Astrocyte (in vitro differentiated cells and primary cell): ENCODE measurements at regions not wholly inside any gene's neighbourhood (a gene's known extent, or its start where the extent isn't known, plus 50 kb on each side); places are given as distances from the start of the nearest gene placed in this dataset.

Experiments
- DNase-seq: peaks from one replicate; pipeline ENCODE4 v3.0.0-alpha.2; 2010; ENCODE audit warnings: low read depth
- FAIRE-seq: peaks from 2 replicates; lab custom pipeline; 2011; peaks lifted over from hg19 to GRCh38; lab: Jason Lieb, UNC
- H2AFZ ChIP-seq: 2 replicates; pipeline ENCODE4 v1.6.0; 2012; ENCODE audit warnings: low read depth, low read length, inconsistent platforms
- H3K27ac ChIP-seq: 2 replicates; pipeline ENCODE4 v1.5.1; 2011; ENCODE audit warnings: low read depth, low read length, inconsistent platforms
- H3K27me3 ChIP-seq: 2 replicates; pipeline ENCODE4 v1.6.0; 2011; ENCODE audit warnings: low read length, inconsistent platforms; ENCODE audit not compliant: insufficient read depth
- H3K36me3 ChIP-seq: 2 replicates; pipeline ENCODE4 v1.5.1; 2011; ENCODE audit warnings: low read length, inconsistent platforms; ENCODE audit not compliant: insufficient read depth
- H3K4me1 ChIP-seq: 2 replicates; pipeline ENCODE4 v1.5.1; 2011; ENCODE audit warnings: low read length, inconsistent platforms; ENCODE audit not compliant: insufficient read depth
- H3K4me2 ChIP-seq: 2 replicates; pipeline ENCODE4 v1.6.0; 2012; ENCODE audit warnings: low read length, inconsistent platforms
- H3K4me3 ChIP-seq: 2 replicates; pipeline ENCODE4 v1.5.1; 2011; ENCODE audit warnings: low read depth, mild to moderate bottlenecking, low read length, inconsistent platforms; ENCODE audit not compliant: insufficient read depth
- H3K79me2 ChIP-seq: 2 replicates; pipeline ENCODE4 v1.6.0; 2012; ENCODE audit warnings: mild to moderate bottlenecking, low read length, inconsistent platforms; ENCODE audit not compliant: insufficient read depth
- H3K9ac ChIP-seq: 2 replicates; pipeline ENCODE4 v1.6.0; 2012; ENCODE audit warnings: mild to moderate bottlenecking, low read length, inconsistent platforms
- H3K9me3 ChIP-seq: 2 replicates; pipeline ENCODE4 v1.5.1; 2012; ENCODE audit warnings: low read depth, mild to moderate bottlenecking, low read length, inconsistent platforms; ENCODE audit not compliant: insufficient read depth
- H4K20me1 ChIP-seq: 2 replicates; pipeline ENCODE4 v1.6.0; 2012; ENCODE audit warnings: low read length, inconsistent platforms; ENCODE audit not compliant: insufficient read depth
- H3K27ac Mint-ChIP-seq: one replicate; pipeline ENCODE4 v1.8.0; 2021; ENCODE audit warnings: mild to moderate bottlenecking, mixed read lengths; ENCODE audit not compliant: unreplicated experiment
- H3K27me3 Mint-ChIP-seq: one replicate; pipeline ENCODE4 v1.8.0; 2021; ENCODE audit warnings: low read depth, mixed read lengths; ENCODE audit not compliant: unreplicated experiment
- H3K36me3 Mint-ChIP-seq: one replicate; pipeline ENCODE4 v1.8.0; 2021; ENCODE audit warnings: low read depth, mixed read lengths; ENCODE audit not compliant: unreplicated experiment
- H3K4me1 Mint-ChIP-seq: one replicate; pipeline ENCODE4 v1.8.0; 2021; ENCODE audit warnings: low read depth, mixed read lengths; ENCODE audit not compliant: unreplicated experiment
- H3K4me3 Mint-ChIP-seq: one replicate; pipeline ENCODE4 v1.8.0; 2021; ENCODE audit warnings: mild to moderate bottlenecking, moderate library complexity, mixed read lengths; ENCODE audit not compliant: unreplicated experiment
- H3K9me3 Mint-ChIP-seq: one replicate; pipeline ENCODE4 v1.8.0; 2021; ENCODE audit warnings: mild to moderate bottlenecking, mixed read lengths; ENCODE audit not compliant: unreplicated experiment
- EZH2 ChIP-seq: IDR thresholded peaks from 2 replicates; pipeline ENCODE4 v1.6.1; 2012; ENCODE audit warnings: mild to moderate bottlenecking, low read length, inconsistent platforms; ENCODE audit not compliant: insufficient read depth
- TF ChIP-seq, protein P1 (sequence below): IDR thresholded peaks from 2 replicates; pipeline ENCODE4 v1.5.1; 2011; ENCODE audit warnings: low read depth, mild to moderate bottlenecking, inconsistent platforms, low read length, moderate library complexity; ENCODE audit not compliant: insufficient read depth

DNA sequence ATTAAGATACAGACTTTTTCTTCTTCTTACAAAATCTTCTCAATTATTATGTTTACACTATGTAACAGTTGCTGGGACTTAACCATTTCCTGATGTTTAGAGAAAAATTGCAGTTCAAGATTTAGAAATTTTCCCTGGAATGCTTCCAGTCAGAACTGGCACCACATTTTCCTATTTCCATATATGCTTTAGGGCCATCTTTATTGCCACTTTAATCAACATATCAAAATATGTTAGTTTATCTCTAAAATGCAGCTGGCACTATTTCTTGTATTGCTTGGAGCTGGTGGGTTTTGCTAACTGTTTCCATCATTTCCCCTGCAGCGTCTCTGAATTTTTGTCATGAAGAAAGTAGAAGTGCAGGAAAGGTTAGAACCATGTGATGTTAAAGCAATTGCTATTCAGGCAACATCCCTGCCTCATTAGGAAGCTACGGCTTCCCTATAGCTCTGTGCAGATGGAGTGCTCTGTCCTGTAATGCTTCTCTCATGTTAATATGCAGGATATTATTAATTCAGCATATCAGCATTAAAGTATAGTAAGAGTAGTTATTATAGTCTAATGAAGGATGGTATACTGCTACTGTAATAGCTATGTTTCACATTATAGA, 269.1 kb downstream of the MTRR start:
- H3K9me3 Mint-ChIP-seq: no peaks in the 10 kb centered on the region
- no peak overlapping the region for H3K27ac Mint-ChIP-seq

DNA sequence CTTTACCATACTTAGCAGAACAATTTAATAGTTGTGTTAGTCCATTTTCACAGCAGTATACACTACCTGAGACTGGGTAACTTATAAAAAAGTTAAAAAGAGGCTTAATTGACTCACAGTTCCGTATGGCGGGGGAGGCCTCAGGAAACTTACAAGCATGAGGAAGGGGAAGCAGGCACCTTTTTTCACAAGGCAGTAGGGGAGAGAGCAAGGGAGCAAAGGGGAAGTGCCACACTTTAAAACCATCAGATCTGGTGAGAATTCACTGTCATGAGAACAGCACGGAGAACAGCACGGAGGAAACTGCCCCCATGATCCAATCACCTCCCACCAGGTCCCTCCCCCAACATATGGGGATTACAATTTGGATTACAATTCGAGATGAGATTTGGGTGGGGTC, 269.9 kb downstream of the MTRR start:
- Mint-ChIP-seq H3K27me3 (peaks cover 2% of the 10 kb centered on the region), H3K4me1 (no peaks in the 10 kb centered on the region), H3K36me3 (no peaks in the 10 kb centered on the region), H3K9me3 (no peaks in the 10 kb centered on the region), H3K27ac (no peak overlapping the region), H3K4me3 (no peak overlapping the region)
- no peak overlapping the region for H2AFZ ChIP-seq
- H3K27me3 ChIP-seq: no peaks in the 10 kb centered on the region
- TF ChIP-seq EZH2: no peak
- TF ChIP-seq, protein P1, sequence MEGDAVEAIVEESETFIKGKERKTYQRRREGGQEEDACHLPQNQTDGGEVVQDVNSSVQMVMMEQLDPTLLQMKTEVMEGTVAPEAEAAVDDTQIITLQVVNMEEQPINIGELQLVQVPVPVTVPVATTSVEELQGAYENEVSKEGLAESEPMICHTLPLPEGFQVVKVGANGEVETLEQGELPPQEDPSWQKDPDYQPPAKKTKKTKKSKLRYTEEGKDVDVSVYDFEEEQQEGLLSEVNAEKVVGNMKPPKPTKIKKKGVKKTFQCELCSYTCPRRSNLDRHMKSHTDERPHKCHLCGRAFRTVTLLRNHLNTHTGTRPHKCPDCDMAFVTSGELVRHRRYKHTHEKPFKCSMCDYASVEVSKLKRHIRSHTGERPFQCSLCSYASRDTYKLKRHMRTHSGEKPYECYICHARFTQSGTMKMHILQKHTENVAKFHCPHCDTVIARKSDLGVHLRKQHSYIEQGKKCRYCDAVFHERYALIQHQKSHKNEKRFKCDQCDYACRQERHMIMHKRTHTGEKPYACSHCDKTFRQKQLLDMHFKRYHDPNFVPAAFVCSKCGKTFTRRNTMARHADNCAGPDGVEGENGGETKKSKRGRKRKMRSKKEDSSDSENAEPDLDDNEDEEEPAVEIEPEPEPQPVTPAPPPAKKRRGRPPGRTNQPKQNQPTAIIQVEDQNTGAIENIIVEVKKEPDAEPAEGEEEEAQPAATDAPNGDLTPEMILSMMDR: no peak
- DNase-seq: no peak
- no peak overlapping the region for H3K27ac ChIP-seq
- no peaks in the 10 kb centered on the region for H3K36me3 ChIP-seq
- no peaks in the 10 kb centered on the region for H3K79me2 ChIP-seq
- no peak overlapping the region for H3K4me2 ChIP-seq
- no peak for FAIRE-seq
- H4K20me1 ChIP-seq: no peaks in the 10 kb centered on the region
- H3K9ac ChIP-seq: no peak overlapping the region
- H3K4me1 ChIP-seq: no peaks in the 10 kb centered on the region
- H3K4me3 ChIP-seq: no peak overlapping the region
- H3K9me3 ChIP-seq: no peaks in the 10 kb centered on the region

More for the DNA sequence above, 269.1 kb downstream of the MTRR start:
- Histone ChIP-seq H4K20me1 (no peaks in the 10 kb centered on the region), H3K9ac (no peak overlapping the region), H3K36me3 (no peaks in the 10 kb centered on the region), H3K27ac (no peak overlapping the region), H3K4me2 (no peak overlapping the region), H3K9me3 (no peaks in the 10 kb centered on the region), H2AFZ (no peak overlapping the region), H3K79me2 (no peaks in the 10 kb centered on the region), H3K4me3 (no peak overlapping the region), H3K4me1 (no peaks in the 10 kb centered on the region), H3K27me3 (no peaks in the 10 kb centered on the region)
- no peak for DNase-seq
- H3K4me3 Mint-ChIP-seq: no peak overlapping the region
- H3K27me3 Mint-ChIP-seq: peaks cover 2% of the 10 kb centered on the region
- FAIRE-seq: no peak
- H3K36me3 Mint-ChIP-seq: no peaks in the 10 kb centered on the region
- TF ChIP-seq EZH2: no peak
- TF ChIP-seq, protein P1: no peak
- H3K4me1 Mint-ChIP-seq: no peaks in the 10 kb centered on the region

DNA sequence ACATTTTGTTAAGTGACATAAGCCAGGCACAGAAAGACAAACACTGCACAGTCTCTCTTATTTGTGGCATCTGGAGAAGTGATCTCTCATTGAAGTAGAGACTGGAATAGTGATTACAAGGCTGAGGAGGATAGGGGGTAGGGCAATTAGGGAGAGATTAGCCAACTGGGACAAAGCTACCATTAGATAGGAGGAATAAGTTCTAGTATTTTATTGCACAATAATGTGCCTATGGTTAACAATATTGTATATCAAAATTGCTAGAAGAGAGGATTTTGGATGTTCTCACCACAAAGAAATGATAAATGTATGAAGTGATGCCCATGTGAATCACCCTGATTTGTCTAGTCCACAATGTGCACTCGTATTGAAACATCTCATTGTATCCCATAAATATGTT, 281.8 kb downstream of the MTRR start:
- no peak overlapping the region for H3K4me3 Mint-ChIP-seq
- Histone ChIP-seq H3K9ac (no peak overlapping the region), H3K4me1 (no peaks in the 10 kb centered on the region), H2AFZ (no peak overlapping the region), H4K20me1 (no peaks in the 10 kb centered on the region), H3K4me2 (no peak overlapping the region), H3K4me3 (no peak overlapping the region), H3K79me2 (no peaks in the 10 kb centered on the region), H3K9me3 (peaks cover 3% of the 10 kb centered on the region), H3K27me3 (no peaks in the 10 kb centered on the region), H3K27ac (no peak overlapping the region), H3K36me3 (no peaks in the 10 kb centered on the region)
- no peaks in the 10 kb centered on the region for H3K27me3 Mint-ChIP-seq
- no peak overlapping the region for H3K27ac Mint-ChIP-seq
- DNase-seq (no peak), FAIRE-seq (no peak)
- H3K4me1 Mint-ChIP-seq: no peaks in the 10 kb centered on the region
- H3K36me3 Mint-ChIP-seq: no peaks in the 10 kb centered on the region
- H3K9me3 Mint-ChIP-seq: peaks cover 2% of the 10 kb centered on the region
- no peak for TF ChIP-seq EZH2
- TF ChIP-seq, protein P1: no peak
